Right renal pelvis (tissue), 4 donors: ENCODE measurements at regions not wholly inside any gene's neighbourhood (a gene's known extent, or its start where the extent isn't known, plus 50 kb on each side); places are given as distances from the start of the nearest gene placed in this dataset.
"Not testable (repeated sequence)": the region's sequence is repeated elsewhere in the genome, so short reads cannot be mapped to it uniquely, and the experiment has no call there.

Source experiments
- DNase-seq, 4 donors: peaks; one replicate each; pipeline ENCODE4 v3.0.0-alpha.2; 2013; ENCODE audit warnings: low read depth in 4 of 4, low spot score in 3 of 4, missing footprints in 1 of 4

DNA sequence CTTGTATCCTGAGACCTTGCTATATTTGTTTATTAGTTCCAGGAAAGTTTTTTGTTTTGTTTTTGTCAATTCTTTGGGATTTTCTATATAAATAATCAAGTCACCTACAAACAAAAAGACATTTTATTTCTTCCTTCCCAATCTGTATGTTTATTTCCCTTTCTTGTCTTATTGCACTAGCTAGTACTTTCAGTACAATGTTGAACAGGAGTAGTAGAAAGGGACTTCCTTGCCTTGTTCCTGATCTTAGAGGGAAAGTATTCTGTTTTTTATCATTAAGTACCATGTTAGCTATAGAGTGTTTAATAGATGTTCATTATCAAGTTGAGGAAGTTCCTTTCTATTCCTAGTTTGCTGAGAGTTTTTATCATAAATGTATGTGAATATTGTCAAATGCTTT lies 119.5 kb upstream of the TLE4 start:
- DNase-seq: no peak

DNA sequence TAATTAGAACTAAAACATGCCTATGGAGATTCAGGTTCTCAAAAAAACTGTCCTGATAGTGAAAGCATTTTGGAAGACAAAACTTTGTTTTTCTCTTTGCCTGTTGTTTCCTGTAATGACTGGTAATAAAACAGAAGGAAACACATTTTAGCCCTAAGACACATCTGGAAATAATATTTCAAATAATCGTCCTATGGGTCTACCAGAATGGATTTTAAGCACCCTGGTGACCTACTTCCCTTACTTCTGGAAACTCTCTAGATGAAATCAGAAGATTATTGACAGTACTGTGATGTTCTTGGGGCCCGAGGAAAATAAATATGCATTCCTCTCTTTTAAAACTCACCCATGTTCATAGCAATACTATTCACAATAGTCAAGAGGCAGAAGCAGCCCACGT lies 110.1 kb upstream of the TLE4 start:
- DNase-seq: no peak

DNA sequence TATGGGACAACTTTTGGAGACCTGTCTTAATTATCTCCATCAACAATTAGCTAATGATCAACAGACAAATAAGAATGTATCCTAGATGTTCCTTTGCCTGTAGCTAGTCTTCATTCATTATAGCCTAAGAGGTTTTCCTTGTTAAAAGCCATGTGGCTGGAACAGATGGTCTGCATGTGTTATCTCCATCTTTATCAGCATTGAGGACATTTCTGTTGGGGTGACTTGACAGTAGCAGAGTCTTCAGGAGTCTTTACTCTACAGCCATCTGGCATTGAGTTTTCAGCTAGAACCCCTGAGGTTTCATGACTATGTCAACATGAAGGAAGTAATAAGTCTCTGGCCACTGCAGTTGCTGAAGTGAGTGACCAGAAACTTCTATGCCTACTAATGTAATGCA lies 106.6 kb upstream of the TLE4 start:
- no peak for DNase-seq

DNA sequence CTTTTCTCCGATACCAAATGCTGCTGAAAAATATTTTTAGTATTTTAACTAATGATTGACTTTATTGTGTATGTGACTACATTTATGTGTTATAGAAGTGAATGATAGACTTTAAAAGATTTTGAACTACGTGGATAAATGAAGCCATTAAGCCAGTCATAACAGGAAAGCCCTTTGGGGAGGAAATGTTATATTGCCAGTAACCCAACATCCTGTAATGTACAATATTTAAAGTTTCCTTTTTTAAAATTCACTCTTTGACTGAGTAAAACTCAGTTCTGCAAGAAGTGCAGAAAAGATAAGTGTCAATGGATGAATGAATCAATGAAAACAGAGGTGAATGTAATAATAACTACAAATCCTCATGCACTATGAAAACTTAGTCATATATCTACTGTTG lies 102.6 kb upstream of the TLE4 start:
- no peak for DNase-seq

DNA sequence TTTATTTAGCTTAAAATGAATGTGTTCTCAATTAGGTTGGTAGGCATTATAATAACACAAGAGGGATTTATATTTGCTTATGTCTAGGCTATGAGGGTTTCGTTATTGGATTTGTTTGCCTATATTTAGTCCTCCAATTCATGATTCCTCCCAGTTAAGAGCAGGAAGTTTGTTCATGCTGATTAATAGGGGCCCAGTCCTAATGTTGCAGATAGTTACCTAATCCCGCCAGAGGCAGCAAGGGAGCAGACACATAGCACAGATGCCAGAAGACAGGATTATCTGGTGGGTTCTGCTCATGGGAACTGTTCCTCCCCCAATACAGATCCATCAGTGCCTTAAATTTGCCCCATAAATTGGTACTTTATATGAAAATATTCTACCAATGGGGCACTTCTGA lies 100.8 kb upstream of the TLE4 start:
- no peak for DNase-seq

DNA sequence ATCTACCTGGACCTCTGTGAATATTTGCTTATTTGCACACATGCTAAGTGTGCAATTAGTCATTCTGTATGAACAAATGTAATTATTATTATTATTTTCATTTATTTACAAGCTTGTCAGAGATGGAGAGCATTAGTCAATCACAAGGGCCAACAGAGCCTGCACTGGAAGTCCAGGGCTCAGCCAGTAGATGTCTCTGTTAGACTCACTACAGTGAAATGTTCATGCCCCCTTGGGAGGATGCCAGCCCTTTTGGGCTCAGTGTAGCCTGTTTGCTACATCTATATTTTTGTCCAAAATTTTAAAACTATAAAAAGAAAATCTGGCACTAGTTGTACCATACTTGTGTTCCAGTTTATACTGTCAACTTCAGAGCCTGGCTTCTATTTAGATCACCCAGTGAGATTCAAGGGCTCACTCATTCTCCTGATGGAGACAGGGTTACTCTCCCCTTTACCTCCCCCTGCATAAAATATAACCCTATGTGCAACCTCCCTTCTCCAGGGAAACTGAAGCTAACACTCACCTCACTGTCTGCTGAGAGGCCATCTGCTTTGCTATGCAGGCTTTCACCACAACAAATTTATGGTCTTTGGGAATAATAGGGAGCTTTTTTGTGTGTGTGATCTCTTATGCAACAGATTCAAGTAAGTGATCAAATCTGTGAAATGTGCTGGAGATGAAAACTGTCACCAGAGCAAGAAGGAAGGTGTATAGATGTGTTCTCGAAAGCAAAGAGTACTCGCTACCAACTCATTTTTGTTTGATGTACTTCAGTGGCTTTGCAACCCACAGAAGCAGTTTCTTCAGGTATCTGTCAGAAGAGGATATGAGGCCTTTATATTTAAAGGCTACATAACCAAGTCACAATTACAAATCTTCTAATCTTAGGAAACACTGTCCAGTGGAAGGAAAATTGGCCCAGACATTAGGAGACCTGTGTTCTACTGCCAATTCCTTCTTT lies 99.9 kb upstream of the TLE4 start:
- DNase-seq: no peak

DNA sequence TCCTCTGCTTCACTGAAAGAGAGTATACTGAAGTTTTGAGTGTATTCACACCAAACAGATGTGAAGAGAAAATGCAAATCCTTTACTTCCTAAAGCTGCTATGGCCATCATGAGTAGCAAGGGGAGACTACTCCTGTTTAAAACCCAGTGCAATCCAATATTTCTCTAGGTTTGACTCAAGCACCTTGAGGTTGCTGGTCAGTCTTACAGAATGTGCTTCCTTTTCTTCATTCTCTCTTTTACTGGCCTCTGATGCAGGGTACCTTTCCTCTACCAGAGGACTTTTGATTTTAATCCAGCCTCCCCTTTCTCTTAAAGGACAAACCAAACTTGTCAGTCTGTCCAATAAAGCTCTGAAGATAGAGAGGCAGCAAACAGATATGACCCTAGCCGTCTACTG lies 98.1 kb upstream of the TLE4 start:
- no peak for DNase-seq

DNA sequence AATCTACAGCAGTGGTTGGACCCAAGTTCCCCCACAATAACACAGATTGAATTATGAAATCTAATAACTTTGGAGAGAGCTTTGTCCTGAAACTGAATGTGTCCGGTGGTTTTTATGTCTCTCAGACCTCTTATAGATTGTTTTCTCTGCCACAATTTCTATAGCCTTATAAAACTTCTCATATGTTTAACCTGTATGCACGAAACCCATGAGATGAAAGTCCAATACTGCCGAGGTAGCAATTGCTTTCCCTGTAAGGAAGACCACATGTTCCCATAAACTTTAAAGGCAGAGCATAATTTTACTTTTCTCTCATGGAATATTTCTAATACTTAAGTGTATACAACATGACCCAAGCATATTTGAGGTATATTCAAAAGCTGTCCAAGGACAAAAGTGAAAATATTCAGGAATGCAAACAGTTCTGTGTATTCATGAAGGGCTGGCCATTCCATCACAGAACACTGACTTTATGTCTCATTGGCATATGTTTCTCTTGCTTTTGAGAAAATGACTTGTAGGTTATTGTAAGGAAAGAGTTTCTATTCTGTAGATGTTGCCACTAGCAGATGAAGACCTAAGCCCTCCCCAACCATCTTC lies 94.4 kb upstream of the TLE4 start:
- no peak for DNase-seq

DNA sequence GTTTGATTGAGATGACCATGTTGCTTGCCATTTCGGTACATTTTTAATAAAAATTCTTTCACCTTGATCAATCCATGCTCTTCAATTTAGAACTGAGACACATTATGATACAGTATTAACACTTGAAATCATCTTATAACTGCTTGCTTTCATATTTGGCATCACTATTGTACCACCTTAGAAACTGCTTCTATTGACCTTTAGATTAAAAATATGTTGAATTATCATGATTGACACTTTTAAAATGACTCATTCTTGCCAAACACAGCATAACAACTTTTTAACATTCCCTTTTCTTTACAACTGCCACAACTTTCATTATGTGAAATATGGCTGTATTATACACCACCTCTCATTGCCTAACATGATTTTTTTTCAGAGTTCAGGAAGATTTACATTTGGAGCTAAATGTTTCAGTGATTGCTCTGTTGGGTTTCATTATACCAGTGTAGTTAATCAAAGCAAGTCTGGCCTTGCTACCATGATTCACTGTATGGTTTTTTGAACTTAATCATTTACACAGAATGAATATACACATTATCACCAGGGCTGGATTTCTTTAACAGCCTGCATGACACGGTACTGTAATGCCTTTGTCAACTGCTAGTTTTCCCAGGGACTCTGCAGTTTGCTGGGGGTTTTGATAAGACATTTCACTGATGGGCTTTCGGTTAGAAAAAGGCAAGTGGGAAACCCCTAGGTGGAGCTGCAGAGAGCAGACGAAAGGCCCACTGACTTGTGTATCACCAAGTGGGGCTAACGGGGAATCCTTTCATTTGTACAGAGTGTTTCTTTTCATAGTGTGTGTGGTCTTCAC lies 93.6 kb upstream of the TLE4 start:
- DNase-seq: peak in 2 of 4 donors; percentile 14 to 18

DNA sequence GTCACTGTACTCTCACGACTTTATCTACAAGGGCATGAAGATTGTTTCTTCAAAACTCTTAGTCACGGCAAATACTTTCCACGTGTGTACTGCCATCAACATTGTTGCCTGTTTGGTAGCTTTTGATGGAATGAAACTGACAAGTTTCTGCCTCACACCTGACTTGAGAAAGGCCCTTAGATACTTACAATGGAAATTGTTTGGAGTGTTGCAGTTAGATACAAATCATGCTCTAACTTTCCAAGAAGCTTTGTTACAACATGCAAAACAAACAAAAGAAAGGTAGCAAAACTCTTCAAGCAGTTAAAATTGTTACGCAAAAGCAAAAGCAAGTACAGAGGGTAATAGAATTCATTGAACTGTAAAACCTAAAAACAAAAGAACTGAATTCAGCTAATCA lies 91.1 kb upstream of the TLE4 start:
- DNase-seq: no peak

DNA sequence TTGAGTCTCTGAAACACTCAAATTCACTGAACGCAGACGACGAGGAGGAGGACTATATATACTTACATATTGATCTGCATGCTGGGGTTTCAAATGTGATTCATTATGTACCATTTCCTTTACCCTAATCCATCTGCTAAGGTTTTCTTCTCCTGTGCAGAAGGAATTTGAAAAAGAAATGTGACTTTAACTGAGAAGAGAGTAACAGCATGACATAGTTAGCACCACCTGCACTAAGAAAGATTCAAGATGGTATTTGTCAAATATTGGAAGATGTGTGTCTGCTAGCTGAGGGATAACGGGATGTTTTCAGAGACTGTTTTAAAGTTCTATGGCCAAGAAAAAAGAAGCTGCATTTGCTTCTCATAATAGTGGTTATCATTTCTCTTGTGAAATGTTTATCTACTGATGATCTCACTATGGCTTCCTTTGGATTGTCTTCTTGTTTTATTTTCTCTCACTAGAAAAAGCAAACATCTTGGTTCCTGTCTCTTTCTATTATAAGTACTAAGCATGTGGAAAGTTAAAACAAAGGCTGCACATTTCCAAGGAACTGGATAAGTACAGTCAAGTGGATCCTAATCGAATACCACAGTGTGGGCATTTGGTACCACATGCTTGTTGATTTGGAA lies 89.8 kb upstream of the TLE4 start:
- DNase-seq: no peak

DNA sequence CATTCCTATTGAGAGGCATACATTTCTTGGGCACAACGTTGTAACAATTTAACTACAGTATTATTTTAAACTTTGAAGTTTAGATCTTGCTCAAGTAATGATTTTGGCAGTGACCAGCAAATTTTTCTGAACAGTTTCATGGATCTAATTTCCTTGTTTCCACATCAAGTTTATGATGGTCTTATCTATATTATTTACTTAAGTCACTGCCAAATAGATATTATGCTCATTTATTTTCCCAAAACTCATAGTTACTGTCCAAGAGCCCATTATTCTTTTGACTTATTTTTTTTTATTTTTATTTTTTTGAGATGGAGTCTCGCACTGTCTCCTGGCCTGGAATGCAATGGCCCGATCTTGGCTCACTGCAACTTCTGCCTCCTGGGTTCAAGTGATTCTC lies 86.5 kb upstream of the TLE4 start:
- DNase-seq: no peak

DNA sequence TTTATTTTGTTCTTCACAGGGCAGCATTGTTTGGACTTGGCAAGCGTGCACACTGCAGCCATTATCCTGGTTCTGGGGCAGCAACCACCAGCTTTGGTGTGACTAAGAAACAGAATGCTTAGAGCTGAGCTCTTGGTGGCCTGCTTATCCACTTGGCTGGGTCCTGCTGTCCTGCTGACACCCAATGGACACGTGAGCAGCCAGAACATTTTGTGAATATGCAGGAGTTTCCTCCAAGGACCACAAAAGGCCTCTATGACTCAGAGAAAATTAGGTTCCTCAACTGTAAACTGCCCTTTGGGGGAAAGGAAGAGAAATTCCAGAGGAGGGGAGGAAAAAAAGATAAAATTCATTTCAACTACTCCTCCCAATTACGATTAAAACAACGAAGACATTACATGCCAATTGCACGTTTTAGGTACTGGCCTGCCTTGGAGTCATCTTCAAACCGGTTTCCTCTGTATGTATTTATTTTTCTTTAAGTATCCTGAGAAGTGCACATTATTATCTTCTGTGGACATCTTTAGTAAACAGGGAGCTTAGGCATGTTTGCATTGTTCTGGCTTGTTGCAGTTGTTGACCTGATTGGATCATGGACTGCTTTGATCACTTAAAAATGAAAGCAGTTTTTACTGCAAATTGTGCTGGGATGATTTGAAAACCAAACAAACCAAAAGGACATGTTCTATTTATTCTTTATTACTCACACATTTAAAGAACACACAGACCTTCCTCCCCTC lies 82.3 kb upstream of the TLE4 start:
- DNase-seq: no peak

DNA sequence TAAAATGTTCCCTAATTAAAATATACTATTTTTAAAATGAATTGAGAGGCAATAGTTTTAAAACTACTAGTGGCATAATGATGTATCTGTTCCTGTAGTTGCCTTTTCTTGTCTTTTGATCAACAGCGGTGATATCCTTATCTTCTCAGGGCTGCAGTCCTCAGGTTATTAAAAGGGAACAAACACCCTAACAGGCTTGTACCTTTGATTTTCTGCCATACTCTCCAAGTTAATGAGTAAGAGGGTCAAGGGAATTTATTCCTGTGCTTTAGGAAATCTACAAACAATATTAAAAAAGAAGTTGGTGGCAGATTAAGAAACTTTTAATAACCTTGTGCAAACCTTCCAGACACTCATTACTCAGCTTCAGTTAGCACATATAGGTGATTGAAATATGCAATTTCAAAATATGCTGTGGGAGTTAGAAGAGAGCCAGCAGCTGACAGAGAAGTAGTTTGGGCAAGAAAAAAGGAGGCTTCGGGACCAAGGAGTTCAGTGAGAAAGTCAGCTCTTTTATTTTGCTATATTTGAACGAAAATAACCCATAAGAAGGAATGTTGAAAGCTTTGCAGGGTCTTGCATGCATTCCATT lies 81.0 kb upstream of the TLE4 start:
- no peak for DNase-seq

DNA sequence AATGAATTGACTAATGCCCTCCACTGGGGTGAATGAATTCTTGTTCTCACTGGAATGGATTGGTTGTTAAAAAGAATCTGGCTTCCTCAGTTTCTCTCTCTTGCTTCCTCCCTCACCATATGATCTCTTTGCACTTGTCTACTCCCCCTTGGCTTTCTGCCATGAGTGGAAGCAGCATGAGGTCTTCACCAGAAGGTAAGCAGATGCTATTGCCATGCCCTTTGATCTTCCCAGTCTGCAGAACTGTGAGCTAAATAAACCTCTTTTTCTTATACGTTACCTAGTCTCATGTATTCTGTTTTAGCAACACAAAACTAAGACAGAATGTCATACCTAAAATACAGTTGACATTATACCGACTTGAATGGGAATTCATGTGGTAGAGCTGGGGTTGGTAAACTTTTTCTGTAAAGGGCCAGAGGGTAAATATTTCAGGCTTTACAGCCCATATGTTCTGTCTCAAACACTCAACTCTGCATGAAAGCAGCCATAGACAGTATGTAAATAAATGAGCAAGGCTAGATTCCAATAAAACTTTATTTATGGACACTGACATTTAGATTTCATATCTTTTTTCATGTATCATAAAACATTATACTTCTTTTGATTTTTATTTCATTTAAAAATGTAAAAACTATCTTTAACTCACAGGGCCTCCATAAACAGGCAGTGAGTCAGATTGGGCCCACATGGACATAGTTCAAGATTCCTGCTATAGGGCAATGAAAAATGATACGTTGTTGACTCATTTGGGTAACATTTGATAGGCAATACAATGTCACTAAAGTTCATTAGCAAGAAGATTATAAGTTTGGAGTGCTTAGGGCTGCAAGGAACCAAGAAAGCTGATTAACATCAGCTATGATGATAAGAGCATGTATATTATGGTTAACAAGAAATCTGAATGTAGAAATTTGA lies 79.4 kb upstream of the TLE4 start:
- no peak for DNase-seq

DNA sequence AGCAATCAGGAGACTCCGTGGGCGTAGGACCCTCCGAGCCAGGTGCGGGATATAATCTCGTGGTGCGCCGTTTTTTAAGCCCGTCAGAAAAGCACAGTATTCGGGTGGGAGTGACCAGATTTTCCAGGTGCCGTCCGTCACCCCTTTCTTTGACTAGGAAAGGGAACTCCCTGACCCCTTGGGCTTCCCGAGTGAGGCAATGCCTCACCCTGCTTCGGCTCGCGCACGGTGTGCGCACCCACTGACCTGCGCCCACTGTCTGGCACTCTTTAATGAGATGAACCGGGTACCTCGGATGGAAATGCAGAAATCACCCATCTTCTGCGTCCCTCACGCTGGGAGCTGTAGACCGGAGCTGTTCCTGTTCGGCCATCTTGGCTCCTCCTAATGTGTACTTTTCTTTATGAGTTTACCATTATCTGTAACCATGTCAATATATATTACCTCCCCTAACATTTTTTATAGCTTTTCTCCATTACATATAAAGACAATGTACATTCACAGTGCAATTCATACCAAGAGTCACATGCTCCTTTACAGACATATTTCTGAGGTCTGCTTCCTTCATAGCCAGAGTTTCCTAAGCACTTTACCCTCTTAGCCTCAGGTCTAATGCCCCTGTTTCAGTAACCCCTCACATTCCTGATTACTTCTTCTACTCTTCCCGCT lies 71.4 kb upstream of the TLE4 start:
- not testable (repeated sequence) for DNase-seq

DNA sequence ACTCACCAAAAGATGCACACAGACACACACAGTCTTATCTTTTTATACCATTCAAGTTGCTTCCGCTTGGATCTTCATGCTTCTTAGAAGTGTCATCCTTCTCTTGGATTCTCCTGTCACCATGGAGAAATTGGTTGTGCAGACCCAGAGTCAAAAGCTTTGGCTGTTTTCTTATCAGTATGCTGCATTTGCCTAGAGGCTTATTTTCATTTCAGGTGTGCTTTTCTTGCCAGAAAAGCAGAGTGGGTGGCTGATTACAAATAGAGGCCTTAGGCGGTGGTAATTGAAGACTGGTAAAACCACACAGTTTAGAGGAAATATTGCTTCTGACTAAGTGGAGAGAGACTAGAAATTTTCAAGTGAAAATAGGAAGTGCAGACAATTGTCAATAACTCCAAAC lies 70.2 kb upstream of the TLE4 start:
- no peak for DNase-seq

DNA sequence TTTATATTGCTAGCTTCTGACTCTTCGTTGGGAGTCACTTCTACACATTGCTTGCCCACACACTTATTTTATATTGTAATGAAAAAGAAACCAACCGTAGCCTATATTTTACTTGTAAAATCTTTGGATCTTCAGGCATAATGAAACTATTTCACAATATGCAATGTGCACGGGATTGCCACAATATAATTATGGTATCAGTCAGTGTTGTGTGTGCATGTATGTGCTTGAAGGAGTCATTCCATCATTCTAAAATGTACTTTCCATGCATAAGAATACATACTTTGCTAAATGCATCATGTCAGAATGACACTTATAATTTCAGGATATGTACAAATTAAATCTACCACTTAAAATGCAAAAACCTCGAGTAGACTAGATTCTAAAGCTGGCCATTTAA lies 64.0 kb upstream of the TLE4 start:
- DNase-seq: no peak
